ENCODE measurements at regions not wholly inside any gene's neighbourhood (a gene's known extent, or its start where the extent isn't known, plus 50 kb on each side); places are given as distances from the start of the nearest gene placed in this dataset.

- DNase-seq (ENCODE audit: low read depth) = no peak
Measured at GRCh38 chr1:208513799-208514198, 269.6 kb upstream of the PLXNA2 start.

GRCh38 chr1:208515129-208515528, 270.9 kb upstream of the PLXNA2 start:
- no peak for DNase-seq (ENCODE audit: low read depth)

- DNase-seq (ENCODE audit: low read depth) = no peak
Measured at GRCh38 chr1:208516780-208517179, 272.6 kb upstream of the PLXNA2 start.

- DNase-seq (ENCODE audit: low read depth) = no peak
Measured at GRCh38 chr1:208520438-208521099, 276.4 kb upstream of the PLXNA2 start.

GRCh38 chr1:208521534-208521933, 277.4 kb upstream of the PLXNA2 start:
- no peak for DNase-seq (ENCODE audit: low read depth)

GRCh38 chr1:208523007-208523406, 278.8 kb upstream of the PLXNA2 start:
- DNase-seq (ENCODE audit: low read depth) = no peak

- DNase-seq (ENCODE audit: low read depth) = no peak
Measured at GRCh38 chr1:208524376-208524775, 280.2 kb upstream of the PLXNA2 start.

- DNase-seq (ENCODE audit: low read depth) = no peak
Measured at GRCh38 chr1:208524925-208525324, 280.7 kb upstream of the PLXNA2 start.

GRCh38 chr1:208525417-208525816, 281.2 kb upstream of the PLXNA2 start:
- no peak for DNase-seq (ENCODE audit: low read depth)

GRCh38 chr1:208526613-208527125, 282.5 kb upstream of the PLXNA2 start:
- DNase-seq (ENCODE audit: low read depth) = no peak

- no peak for DNase-seq (ENCODE audit: low read depth)
Measured at GRCh38 chr1:208527156-208527555, 283.0 kb upstream of the PLXNA2 start.

GRCh38 chr1:208528578-208529240, 284.5 kb upstream of the PLXNA2 start:
- DNase-seq (ENCODE audit: low read depth) = no peak

GRCh38 chr1:208531003-208531750, 287.0 kb upstream of the PLXNA2 start:
- DNase-seq (ENCODE audit: low read depth) = no peak

GRCh38 chr1:208533746-208534598, 289.8 kb upstream of the PLXNA2 start:
- DNase-seq (ENCODE audit: low read depth) = no peak

- no peak for DNase-seq (ENCODE audit: low read depth)
Measured at GRCh38 chr1:208534599-208534897, 290.4 kb upstream of the PLXNA2 start.

GRCh38 chr1:208534979-208535378, 290.8 kb upstream of the PLXNA2 start:
- DNase-seq (ENCODE audit: low read depth) = no peak

GRCh38 chr1:208535511-208535910, 291.3 kb upstream of the PLXNA2 start:
- no peak for DNase-seq (ENCODE audit: low read depth)

- no peak for DNase-seq (ENCODE audit: low read depth)
Measured at GRCh38 chr1:208536212-208536611, 292.0 kb upstream of the PLXNA2 start.

- no peak for DNase-seq (ENCODE audit: low read depth)
Measured at GRCh38 chr1:208537198-208537597, 293.0 kb upstream of the PLXNA2 start.

GRCh38 chr1:208538078-208538477, 293.9 kb upstream of the PLXNA2 start:
- DNase-seq (ENCODE audit: low read depth) = no peak

GRCh38 chr1:208538587-208538986, 294.4 kb upstream of the PLXNA2 start:
- DNase-seq (ENCODE audit: low read depth) = no peak

GRCh38 chr1:208540724-208541123, 296.5 kb upstream of the PLXNA2 start:
- no peak for DNase-seq (ENCODE audit: low read depth)
